GM23248 (cell line): ENCODE measurements at regions not wholly inside any gene's neighbourhood (a gene's known extent, or its start where the extent isn't known, plus 50 kb on each side); places are given as distances from the start of the nearest gene placed in this dataset.

Source experiments
- EZH2 ChIP-seq: fragments of 200-600 bp; sonication (generic); IDR thresholded peaks from 2 replicates; pipeline ENCODE4 v1.6.1; 2018; ENCODE audit warnings: antibody characterized with exemption, mild to moderate bottlenecking; ENCODE audit not compliant: insufficient read depth, poor library complexity, severe bottlenecking
- EZH2phosphoT487 ChIP-seq: fragments of 200-600 bp; sonication (generic); IDR thresholded peaks from 2 replicates; pipeline ENCODE4 v1.6.1; 2018; ENCODE audit warnings: antibody characterized with exemption, moderate library complexity, mild to moderate bottlenecking, low read depth; ENCODE audit not compliant: insufficient read depth

DNA sequence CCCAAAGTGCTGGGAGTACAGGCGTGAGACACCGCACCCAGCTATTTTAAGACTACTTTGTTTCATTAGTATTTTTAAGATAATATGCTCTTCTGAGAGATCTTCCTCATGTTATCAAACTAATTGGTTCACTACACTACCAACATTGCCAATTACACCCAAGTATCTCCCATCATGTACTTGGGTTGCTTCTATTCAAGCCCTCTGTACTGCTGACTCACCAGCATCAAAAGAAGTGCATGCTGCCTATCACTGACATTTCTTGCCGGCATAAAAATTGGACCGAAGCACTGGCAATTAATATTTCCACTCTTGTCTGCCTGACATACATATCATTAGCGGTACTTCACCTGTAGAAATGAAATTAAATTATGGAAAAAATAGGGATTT, 164.2 kb upstream of the NBEA start:
- TF ChIP-seq EZH2phosphoT487 (no peak), EZH2 (no peak)
